ENCODE measurements at regions not wholly inside any gene's neighbourhood (a gene's known extent, or its start where the extent isn't known, plus 50 kb on each side); places are given as distances from the start of the nearest gene placed in this dataset.
A peak's percentile ranks its signal among the peaks of the same experiment; 100 is the strongest.

GRCh38 chr6:6753301-6753700 is 164.8 kb downstream of the LY86 start:
- Histone ChIP-seq H3K27me3 (ENCODE audit: control insufficient read depth in 2 of 2, insufficient read depth in 2 of 2, low read length in 2 of 2) (no peaks in the 10 kb centered on the region), H3K4me3 (replicated peaks in 1 of 3; ENCODE audit: low read depth in 2 of 3, low read length in 3 of 3) (no peak overlapping the region), H3K27ac (ENCODE audit: low read depth in 1 of 2, low read length in 2 of 2) (peak overlapping the region in 1 of 2 donors; percentile 97), H3K36me3 (replicated peaks in 1 of 2; ENCODE audit: control insufficient read depth in 1 of 2, insufficient read depth in 2 of 2, low read length in 2 of 2) (no peaks in the 10 kb centered on the region), H3K4me1 (ENCODE audit: control insufficient read depth in 1 of 2, insufficient read depth in 2 of 2, low read length in 2 of 2) (peaks cover 66 to 67% of the 10 kb centered on the region in 2 donors), H4K20me1 (ENCODE audit: insufficient read depth, low read length) (no peaks in the 10 kb centered on the region), H3K79me2 (ENCODE audit: insufficient read depth, low read length) (no peaks in the 10 kb centered on the region), H3K9me3 (replicated peaks in 1 of 2; ENCODE audit: control insufficient read depth in 1 of 2, insufficient read depth in 1 of 2, low read length in 2 of 2) (no peaks in the 10 kb centered on the region), H2AFZ (ENCODE audit: insufficient read depth, low read depth, low read length, poor library complexity, severe bottlenecking) (no peak overlapping the region), H3K9ac (ENCODE audit: insufficient read depth, low read length, poor library complexity, severe bottlenecking) (no peak overlapping the region), H3K4me2 (replicated peaks; ENCODE audit: extremely low read depth, low read length, poor library complexity, severe bottlenecking) (no peak overlapping the region)
- H3K36me3 Mint-ChIP-seq: peaks cover 10 to 26% of the 10 kb centered on the region in 2 donors
- H3K27ac Mint-ChIP-seq: peak overlapping the region in 4 of 7 donors; percentile 58 to 65 (median 61)
- TF ChIP-seq CTCF (IDR thresholded peaks at IDR 0.05): no peak
- H3K4me3 Mint-ChIP-seq: no peak overlapping the region
- intact Hi-C loops (cut with micrococcal nuclease): loop anchor here in 1 of 2 donors (5.0 kb wide), 1 partner anchor 41 kb away; no protein-coding TSS in a partner anchor
- H3K9me3 Mint-ChIP-seq: peaks cover 0 to 4% (median 0%) of the 10 kb centered on the region in 7 donors
- DNase-seq: no peak
- 90% methylated on average over 2 of the region's 8 CpGs for WGBS (ENCODE audit: insufficient coverage)
- H3K4me1 Mint-ChIP-seq: peaks cover 65% of the 10 kb centered on the region
- H3K27me3 Mint-ChIP-seq (ENCODE audit: low read depth in 3 of 3): no peaks in the 10 kb centered on the region

GRCh38 chr6:6756526-6756925 is 168.0 kb downstream of the LY86 start:
- no peak overlapping the region for H3K4me3 ChIP-seq (replicated peaks in 1 of 3; ENCODE audit: low read depth in 2 of 3, low read length in 3 of 3)
- peak overlapping the region in 2 of 7 donors; percentile 3 to 60 for H3K27ac Mint-ChIP-seq
- H3K79me2 ChIP-seq (ENCODE audit: insufficient read depth, low read length): no peaks in the 10 kb centered on the region
- no peak for DNase-seq
- peaks cover 52% of the 10 kb centered on the region for H3K4me1 Mint-ChIP-seq
- peak overlapping the region; percentile 15 for H2AFZ ChIP-seq (ENCODE audit: insufficient read depth, low read depth, low read length, poor library complexity, severe bottlenecking)
- H3K36me3 ChIP-seq (replicated peaks in 1 of 2; ENCODE audit: control insufficient read depth in 1 of 2, insufficient read depth in 2 of 2, low read length in 2 of 2): no peaks in the 10 kb centered on the region
- H3K4me2 ChIP-seq (replicated peaks; ENCODE audit: extremely low read depth, low read length, poor library complexity, severe bottlenecking): peak overlapping the region; percentile 14
- no CpG with 5 or more reads among the region's 3 CpGs for WGBS (ENCODE audit: insufficient coverage)
- H3K9me3 ChIP-seq (replicated peaks in 1 of 2; ENCODE audit: control insufficient read depth in 1 of 2, insufficient read depth in 1 of 2, low read length in 2 of 2): no peaks in the 10 kb centered on the region
- no peaks in the 10 kb centered on the region for H3K27me3 Mint-ChIP-seq (ENCODE audit: low read depth in 3 of 3)
- intact Hi-C loops (cut with micrococcal nuclease): no loop called here
- no peaks in the 10 kb centered on the region for H4K20me1 ChIP-seq (ENCODE audit: insufficient read depth, low read length)
- no peaks in the 10 kb centered on the region for H3K27me3 ChIP-seq (ENCODE audit: control insufficient read depth in 2 of 2, insufficient read depth in 2 of 2, low read length in 2 of 2)
- no peak overlapping the region for H3K9ac ChIP-seq (ENCODE audit: insufficient read depth, low read length, poor library complexity, severe bottlenecking)
- peaks cover 10 to 29% of the 10 kb centered on the region in 2 donors for H3K36me3 Mint-ChIP-seq
- no peak overlapping the region for H3K27ac ChIP-seq (ENCODE audit: low read depth in 1 of 2, low read length in 2 of 2)
- peaks cover 47 to 54% of the 10 kb centered on the region in 2 donors for H3K4me1 ChIP-seq (ENCODE audit: control insufficient read depth in 1 of 2, insufficient read depth in 2 of 2, low read length in 2 of 2)
- TF ChIP-seq CTCF (IDR thresholded peaks at IDR 0.05): no peak
- peak overlapping the region in 1 of 2 donors; percentile 7 for H3K4me3 Mint-ChIP-seq
- peaks cover 0 to 4% (median 0%) of the 10 kb centered on the region in 7 donors for H3K9me3 Mint-ChIP-seq

All from CD14-positive monocyte (primary cell).